ENCODE measurements at regions not wholly inside any gene's neighbourhood (a gene's known extent, or its start where the extent isn't known, plus 50 kb on each side); places are given as distances from the start of the nearest gene placed in this dataset.

- no peak for TF ChIP-seq SP1 (IDR thresholded peaks at IDR 0.05)
- TF ChIP-seq TAF1 (conservative IDR thresholded peaks at IDR 0.05), result no peak
Measured at GRCh38 chr4:41461780-41462307, 76.1 kb upstream of the LIMCH1 start (continued).

- no peaks in the 10 kb centered on the region for H3K9me3 ChIP-seq (ENCODE audit: control insufficient read depth in 4 of 4, low read length in 3 of 4)
- no peaks in the 10 kb centered on the region for H3K4me1 ChIP-seq (ENCODE audit: control insufficient read depth in 4 of 4, insufficient read depth in 4 of 4, low read length in 3 of 4)
- no peak overlapping the region for H3K27ac ChIP-seq (ENCODE audit: low read depth in 1 of 2, low read length in 2 of 2)
- WGBS, result 92% methylated on average over 5 of the region's 5 CpGs
- H3K27me3 ChIP-seq (ENCODE audit: control insufficient read depth in 4 of 4, insufficient read depth in 4 of 4, low read length in 3 of 4), result no peaks in the 10 kb centered on the region
- DNase-seq (ENCODE audit: low spot score), result no peak
- no peak for TF ChIP-seq YY1 (IDR thresholded peaks at IDR 0.05)
- TF ChIP-seq JUND (IDR thresholded peaks at IDR 0.05), result no peak
- TF ChIP-seq HNF4G (IDR thresholded peaks at IDR 0.05), result no peak
- no peak for TF ChIP-seq RXRA (IDR thresholded peaks at IDR 0.05)
- no peak for TF ChIP-seq CTCF (IDR thresholded peaks at IDR 0.05; ENCODE audit: low read depth, low read length, missing input control)
- TF ChIP-seq HNF4A (conservative IDR thresholded peaks at IDR 0.05), result no peak
- TF ChIP-seq ATF3 (IDR thresholded peaks at IDR 0.05), result no peak
- H3K4me3 ChIP-seq (ENCODE audit: low read depth in 1 of 3, low read length in 3 of 3), result no peak overlapping the region
- H3K9ac ChIP-seq (ENCODE audit: low read depth in 1 of 2, low read length in 2 of 2), result no peak overlapping the region
- H3K36me3 ChIP-seq (ENCODE audit: control insufficient read depth in 4 of 4, insufficient read depth in 3 of 4, low read depth in 1 of 4, low read length in 3 of 4), result no peaks in the 10 kb centered on the region
Measured at GRCh38 chr4:41465146-41465761, 72.7 kb upstream of the LIMCH1 start.

- H3K9ac ChIP-seq (ENCODE audit: low read depth in 1 of 2, low read length in 2 of 2), result no peak overlapping the region
- no peak overlapping the region for H3K4me3 ChIP-seq (ENCODE audit: low read depth in 1 of 3, low read length in 3 of 3)
- H3K9me3 ChIP-seq (ENCODE audit: control insufficient read depth in 4 of 4, low read length in 3 of 4), result no peaks in the 10 kb centered on the region
- no peaks in the 10 kb centered on the region for H3K4me1 ChIP-seq (ENCODE audit: control insufficient read depth in 4 of 4, insufficient read depth in 4 of 4, low read length in 3 of 4)
- no peak overlapping the region for H3K27ac ChIP-seq (ENCODE audit: low read depth in 1 of 2, low read length in 2 of 2)
- no peaks in the 10 kb centered on the region for H3K36me3 ChIP-seq (ENCODE audit: control insufficient read depth in 4 of 4, insufficient read depth in 3 of 4, low read depth in 1 of 4, low read length in 3 of 4)
- TF ChIP-seq TAF1 (conservative IDR thresholded peaks at IDR 0.05) (no peak), GABPA (IDR thresholded peaks at IDR 0.05 in 1 of 2, conservative IDR thresholded peaks at IDR 0.05 in 1 of 2) (no peak), JUND (IDR thresholded peaks at IDR 0.05) (no peak), FOXA1 (IDR thresholded peaks at IDR 0.05) (no peak), ZBTB33 (IDR thresholded peaks at IDR 0.05) (no peak), REST (IDR thresholded peaks at IDR 0.05) (no peak), CTCF (IDR thresholded peaks at IDR 0.05; ENCODE audit: low read depth, low read length, missing input control) (no peak), FOXA2 (IDR thresholded peaks at IDR 0.05) (no peak), ATF3 (IDR thresholded peaks at IDR 0.05) (no peak), HNF4G (IDR thresholded peaks at IDR 0.05) (no peak), YY1 (IDR thresholded peaks at IDR 0.05) (no peak)
- H3K27me3 ChIP-seq (ENCODE audit: control insufficient read depth in 4 of 4, insufficient read depth in 4 of 4, low read length in 3 of 4), result no peaks in the 10 kb centered on the region
- DNase-seq (ENCODE audit: low spot score), result no peak
- WGBS, result 86% methylated on average over 2 of the region's 2 CpGs
Measured at GRCh38 chr4:41466249-41466648, 71.7 kb upstream of the LIMCH1 start.
